ENCODE measurements at regions not wholly inside any gene's neighbourhood (a gene's known extent, or its start where the extent isn't known, plus 50 kb on each side); places are given as distances from the start of the nearest gene placed in this dataset.

DNA sequence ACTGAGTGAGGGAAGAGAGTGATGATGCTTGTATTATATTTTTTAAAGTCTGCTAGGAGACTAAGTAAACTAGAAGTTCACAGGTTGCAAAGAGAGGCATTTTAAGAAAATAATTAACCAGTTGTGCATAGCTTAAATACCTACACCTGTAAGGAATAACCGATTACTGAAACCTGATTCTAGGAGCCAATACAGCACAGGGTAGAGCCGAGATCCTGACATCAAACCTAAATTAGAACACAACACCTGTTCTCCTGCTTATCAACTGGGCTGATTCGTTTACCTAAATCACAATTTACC is 54.8 kb downstream of the EPRS1 start:
- TF ChIP-seq POLR2AphosphoS5 (IDR thresholded peaks at IDR 0.05), result no peak
- no peak for TF ChIP-seq CTCF (IDR thresholded peaks at IDR 0.05)
- TF ChIP-seq POLR2A (IDR thresholded peaks at IDR 0.05), result no peak
- TF ChIP-seq EP300 (IDR thresholded peaks at IDR 0.05), result no peak
